Activated B cell treated with CpG ODN at 0.5 μM for 24 hours (primary cell): ENCODE measurements at regions not wholly inside any gene's neighbourhood (a gene's known extent, or its start where the extent isn't known, plus 50 kb on each side); places are given as distances from the start of the nearest gene placed in this dataset.

Experiments used
- ATAC-seq: fragments of 200-7000 bp; cut with Tn5 transposase; one replicate; pipeline ENCODE4 v1.10.0; 2021; ENCODE audit warnings: low read depth, mild to moderate bottlenecking, moderate library complexity
- CTCF ChIA-PET: fragments of 350-600 bp; sonication (Branson Sonifier 250); formaldehyde crosslinking; loops from one replicate; lab custom pipeline; 2021; ENCODE audit warnings: antibody characterized with exemption; lab: Charles Lee
- POLR2A ChIA-PET: fragments of 350-600 bp; sonication (Branson Sonifier 250); formaldehyde crosslinking; loops from one replicate; lab custom pipeline; 2021; ENCODE audit warnings: antibody characterized with exemption; lab: Charles Lee
- DNase-seq: peaks from one replicate; pipeline ENCODE4 v3.0.0; 2022
- H3K27ac Mint-ChIP-seq: one replicate; pipeline ENCODE4 v1.8.0; 2020; ENCODE audit warnings: mixed read lengths
- H3K27me3 Mint-ChIP-seq: one replicate; pipeline ENCODE4 v1.8.0; 2021; ENCODE audit warnings: mixed read lengths
- H3K36me3 Mint-ChIP-seq: one replicate; pipeline ENCODE4 v1.8.0; 2021; ENCODE audit warnings: low read depth, mixed read lengths
- H3K4me1 Mint-ChIP-seq: one replicate; pipeline ENCODE4 v1.8.0; 2021; ENCODE audit warnings: mixed read lengths
- H3K4me3 Mint-ChIP-seq: one replicate; pipeline ENCODE4 v1.8.0; 2020; ENCODE audit warnings: mild to moderate bottlenecking, mixed read lengths
- H3K9me3 Mint-ChIP-seq: one replicate; pipeline ENCODE4 v1.8.0; 2020; ENCODE audit warnings: mixed read lengths
- CTCF ChIP-seq: fragments of 200-600 bp; IDR thresholded peaks from one replicate; pipeline ENCODE4 v1.8.0; 2022; ENCODE audit warnings: antibody characterized with exemption, mild to moderate bottlenecking
- intact Hi-C: fragments of 100-400 bp; cut with micrococcal nuclease; formaldehyde crosslinking; loops from one replicate; pipeline ENCODE4 v1.15.1; 2024

DNA sequence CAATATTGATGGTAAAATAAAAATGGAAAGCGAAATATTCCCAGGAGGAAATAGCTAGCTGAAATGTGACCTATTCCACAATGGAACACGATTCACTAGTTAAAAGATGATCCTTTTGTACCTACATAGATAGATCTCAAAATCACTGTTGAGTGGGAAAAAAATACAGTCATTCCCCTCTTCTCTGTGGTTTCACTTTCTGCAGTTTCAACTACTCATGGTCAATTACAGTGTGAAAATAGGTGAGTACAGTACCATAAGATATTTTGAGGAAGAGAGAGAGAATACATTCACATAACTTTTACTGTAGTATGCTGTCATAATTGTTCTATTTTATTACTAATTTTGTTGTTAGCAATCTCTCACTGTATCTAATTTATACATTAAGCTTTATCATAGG lies 56.0 kb upstream of the COL13A1 start:
- H3K36me3 Mint-ChIP-seq = no peaks in the 10 kb centered on the region
- ChIA-PET CTCF (no interaction called here), POLR2A (no interaction called here)
- DNase-seq (no peak), ATAC-seq (no peak)
- peaks cover 21% of the 10 kb centered on the region for H3K27me3 Mint-ChIP-seq
- no peaks in the 10 kb centered on the region for H3K9me3 Mint-ChIP-seq
- intact Hi-C loops = no loop called here
- H3K4me1 Mint-ChIP-seq = no peaks in the 10 kb centered on the region
- no peak overlapping the region for H3K27ac Mint-ChIP-seq
- no peak for TF ChIP-seq CTCF
- no peak overlapping the region for H3K4me3 Mint-ChIP-seq

- ChIA-PET CTCF (no interaction called here), POLR2A (no interaction called here)
- no peaks in the 10 kb centered on the region for H3K9me3 Mint-ChIP-seq
- H3K4me1 Mint-ChIP-seq = no peaks in the 10 kb centered on the region
- H3K27me3 Mint-ChIP-seq = peaks cover 25% of the 10 kb centered on the region
- ATAC-seq (no peak), DNase-seq (no peak)
- H3K4me3 Mint-ChIP-seq = no peak overlapping the region
- intact Hi-C loops = no loop called here
- no peak for TF ChIP-seq CTCF
- no peak overlapping the region for H3K27ac Mint-ChIP-seq
- H3K36me3 Mint-ChIP-seq = no peaks in the 10 kb centered on the region
Observed at GRCh38 chr10:69747179-69747578, 54.5 kb upstream of the COL13A1 start.

DNA sequence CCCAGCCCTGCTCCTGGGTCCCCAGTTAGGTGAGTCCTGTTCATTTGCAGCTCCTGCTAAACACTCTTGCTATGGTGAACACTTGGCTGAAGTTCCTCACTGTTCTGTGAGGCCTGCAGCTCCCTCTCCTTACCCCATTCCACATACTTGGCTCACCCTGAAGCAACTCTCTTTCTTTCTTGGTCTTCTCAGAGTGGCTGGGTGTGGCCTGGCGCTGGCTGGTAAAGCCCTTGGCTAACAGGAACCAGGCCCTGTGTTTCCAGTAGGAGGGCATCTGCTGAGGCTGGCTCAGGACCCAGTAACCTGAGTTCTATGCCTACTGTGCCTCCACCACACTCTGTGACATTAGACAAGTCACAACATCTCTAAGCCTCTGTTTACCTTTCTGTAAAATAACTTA lies 53.1 kb upstream of the COL13A1 start:
- CTCF ChIA-PET = no interaction called here

GRCh38 chr10:69749178-69750010 lies 52.3 kb upstream of the COL13A1 start:
- H3K27ac Mint-ChIP-seq = no peak overlapping the region
- intact Hi-C loops = no loop called here
- CTCF ChIA-PET = no interaction called here
- H3K4me1 Mint-ChIP-seq = no peaks in the 10 kb centered on the region
- H3K4me3 Mint-ChIP-seq = no peak overlapping the region
- no peaks in the 10 kb centered on the region for H3K36me3 Mint-ChIP-seq
- H3K27me3 Mint-ChIP-seq = peaks cover 23% of the 10 kb centered on the region
- H3K9me3 Mint-ChIP-seq = no peaks in the 10 kb centered on the region
- ATAC-seq (no peak), DNase-seq (no peak)
- POLR2A ChIA-PET = no interaction called here
- no peak for TF ChIP-seq CTCF

More for the DNA sequence above, 53.1 kb upstream of the COL13A1 start:
- intact Hi-C loops = no loop called here
- Mint-ChIP-seq H3K27ac (no peak overlapping the region), H3K4me3 (no peak overlapping the region), H3K4me1 (no peaks in the 10 kb centered on the region), H3K9me3 (no peaks in the 10 kb centered on the region), H3K36me3 (no peaks in the 10 kb centered on the region), H3K27me3 (peaks cover 23% of the 10 kb centered on the region)
- POLR2A ChIA-PET = no interaction called here
- no peak for TF ChIP-seq CTCF
- DNase-seq = no peak
- ATAC-seq = no peak

GRCh38 chr10:69750011-69750373 lies 51.7 kb upstream of the COL13A1 start:
- ATAC-seq (no peak), DNase-seq (no peak)
- no peak overlapping the region for H3K4me3 Mint-ChIP-seq
- H3K27me3 Mint-ChIP-seq = peaks cover 21% of the 10 kb centered on the region
- no peak overlapping the region for H3K27ac Mint-ChIP-seq
- H3K4me1 Mint-ChIP-seq = no peaks in the 10 kb centered on the region
- ChIA-PET POLR2A (no interaction called here), CTCF (no interaction called here)
- intact Hi-C loops = no loop called here
- H3K9me3 Mint-ChIP-seq = peaks cover 3% of the 10 kb centered on the region
- TF ChIP-seq CTCF = no peak
- H3K36me3 Mint-ChIP-seq = no peaks in the 10 kb centered on the region
